MCF 10A (cell line): ENCODE measurements at regions not wholly inside any gene's neighbourhood (a gene's known extent, or its start where the extent isn't known, plus 50 kb on each side); places are given as distances from the start of the nearest gene placed in this dataset.

Source experiments
- BruUV-seq: library from RNA; stranded (reverse); fragments of 400-500 nt; replicated peaks from 2 replicates; lab custom pipeline; 2021; lab: Mats Ljungman, UMichigan
- CTCF ChIA-PET: fragments of 300-600 bp; sonication (Branson Sonifier 250); formaldehyde crosslinking; extraction: SDS; loops from one replicate; lab custom pipeline; 2021; ENCODE audit warnings: antibody characterized with exemption, inconsistent platforms; lab: Yijun Ruan, JAX
- POLR2A ChIA-PET: fragments of 300-600, 350-650 bp; sonication (Branson Sonifier 250); formaldehyde crosslinking; extraction: SDS; loops from one replicate; lab custom pipeline; 2020; ENCODE audit warnings: antibody characterized with exemption, inconsistent platforms; lab: Yijun Ruan, JAX
- DNase-seq: peaks from one replicate; pipeline ENCODE4 v3.0.0-alpha.2; 2018; ENCODE audit not compliant: unreplicated experiment
- H3K27ac Mint-ChIP-seq: one replicate; pipeline ENCODE4 v1.8.0; 2022; ENCODE audit warnings: mild to moderate bottlenecking, low read depth, mixed read lengths; ENCODE audit not compliant: unreplicated experiment
- H3K27me3 Mint-ChIP-seq: one replicate; pipeline ENCODE4 v1.8.0; 2022; ENCODE audit warnings: mixed read lengths; ENCODE audit not compliant: insufficient read depth, unreplicated experiment
- H3K36me3 Mint-ChIP-seq: one replicate; pipeline ENCODE4 v1.8.0; 2022; ENCODE audit warnings: mild to moderate bottlenecking, moderate library complexity, mixed read lengths; ENCODE audit not compliant: insufficient read depth, unreplicated experiment
- H3K4me1 Mint-ChIP-seq: one replicate; pipeline ENCODE4 v1.8.0; 2022; ENCODE audit warnings: mixed read lengths; ENCODE audit not compliant: insufficient read depth, unreplicated experiment
- H3K4me3 Mint-ChIP-seq: one replicate; pipeline ENCODE4 v1.8.0; 2022; ENCODE audit warnings: mild to moderate bottlenecking, moderate library complexity, mixed read lengths; ENCODE audit not compliant: unreplicated experiment
- H3K9me3 Mint-ChIP-seq: one replicate; pipeline ENCODE4 v1.8.0; 2022; ENCODE audit warnings: mixed read lengths; ENCODE audit not compliant: unreplicated experiment
- CTCF ChIP-seq: fragments of 200-600 bp; IDR thresholded peaks from one replicate; pipeline ENCODE4 v1.8.0; 2022; ENCODE audit warnings: antibody characterized with exemption, mild to moderate bottlenecking; ENCODE audit not compliant: unreplicated experiment
- intact Hi-C: fragments of 100-400 bp; cut with micrococcal nuclease; formaldehyde crosslinking; loops from 2 replicates; pipeline ENCODE4 v1.14.1; 2022

DNA sequence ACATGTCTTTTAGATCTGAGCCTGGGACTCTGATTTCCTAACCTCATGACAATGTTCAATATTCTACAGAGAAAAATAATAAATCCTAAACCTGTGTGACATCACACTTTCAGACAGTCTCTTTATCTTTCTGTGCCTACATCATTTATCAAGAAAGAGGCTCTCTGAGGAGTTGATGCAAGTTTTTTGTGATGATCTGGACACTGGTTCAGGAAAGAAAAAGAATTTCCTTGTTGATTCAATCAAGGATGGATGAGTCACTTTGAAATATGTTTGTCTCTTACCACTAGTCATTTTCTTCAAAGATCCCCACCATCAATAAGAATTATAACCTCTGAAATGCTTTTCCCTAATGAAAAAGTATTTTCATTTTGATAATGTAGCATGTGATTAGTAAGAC is 404.6 kb downstream of the WDR72 start:
- peaks cover 4% of the 10 kb centered on the region for H3K36me3 Mint-ChIP-seq
- intact Hi-C loops: no loop called here
- no TSS peak for BruUV-seq
- H3K4me1 Mint-ChIP-seq: no peaks in the 10 kb centered on the region
- CTCF ChIA-PET: interaction anchor here (0.8 kb wide), 1 partner anchor 21 kb away, joined by 3 read pairs; no protein-coding TSS in a partner anchor
- TF ChIP-seq CTCF: no peak
- POLR2A ChIA-PET: no interaction called here
- peaks cover 45% of the 10 kb centered on the region for H3K9me3 Mint-ChIP-seq
- H3K27ac Mint-ChIP-seq: no peak overlapping the region
- no peaks in the 10 kb centered on the region for H3K27me3 Mint-ChIP-seq
- DNase-seq: no peak
- no peak overlapping the region for H3K4me3 Mint-ChIP-seq

GRCh38 chr15:53351373-53351772 is 408.1 kb downstream of the WDR72 start:
- intact Hi-C loops: no loop called here
- Mint-ChIP-seq H3K27ac (no peak overlapping the region), H3K27me3 (no peaks in the 10 kb centered on the region), H3K4me1 (no peaks in the 10 kb centered on the region), H3K36me3 (no peaks in the 10 kb centered on the region), H3K9me3 (peaks cover 23% of the 10 kb centered on the region), H3K4me3 (no peak overlapping the region)
- no peak for DNase-seq
- no peak for TF ChIP-seq CTCF
- CTCF ChIA-PET: interaction anchor here (0.6 kb wide), 1 partner anchor 34 kb away, joined by 3 read pairs; no protein-coding TSS in a partner anchor
- no TSS peak for BruUV-seq
- POLR2A ChIA-PET: no interaction called here

DNA sequence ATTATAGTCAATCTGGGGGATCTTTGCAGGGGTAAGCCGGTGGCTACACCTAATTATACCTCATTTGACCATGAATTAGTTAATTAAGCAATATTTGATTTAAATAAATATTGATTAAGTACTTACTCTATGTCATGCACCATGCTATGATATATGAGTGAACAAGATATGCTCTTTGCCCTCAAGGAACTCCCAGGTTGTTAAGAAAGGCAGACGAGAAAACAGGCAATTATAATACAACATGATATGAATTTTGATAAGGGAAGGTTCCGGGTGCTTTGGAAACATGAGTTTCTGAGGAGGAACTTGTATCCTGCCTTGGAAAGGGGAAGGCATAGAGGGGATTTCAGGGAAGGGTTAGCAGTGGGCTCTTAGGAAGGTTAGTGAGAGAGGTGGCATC is 412.9 kb downstream of the WDR72 start:
- no peaks in the 10 kb centered on the region for H3K36me3 Mint-ChIP-seq
- no peaks in the 10 kb centered on the region for H3K27me3 Mint-ChIP-seq
- no peak overlapping the region for H3K4me3 Mint-ChIP-seq
- no peak for DNase-seq
- no peaks in the 10 kb centered on the region for H3K9me3 Mint-ChIP-seq
- H3K4me1 Mint-ChIP-seq: no peaks in the 10 kb centered on the region
- H3K27ac Mint-ChIP-seq: no peak overlapping the region
- intact Hi-C loops: no loop called here
- ChIA-PET CTCF (no interaction called here), POLR2A (no interaction called here)
- no TSS peak for BruUV-seq
- no peak for TF ChIP-seq CTCF

- Mint-ChIP-seq H3K27me3 (no peaks in the 10 kb centered on the region), H3K4me1 (no peaks in the 10 kb centered on the region), H3K36me3 (no peaks in the 10 kb centered on the region), H3K4me3 (no peak overlapping the region), H3K27ac (no peak overlapping the region), H3K9me3 (peaks cover 30% of the 10 kb centered on the region)
- ChIA-PET CTCF (no interaction called here), POLR2A (no interaction called here)
- intact Hi-C loops: no loop called here
- no TSS peak for BruUV-seq
- no peak for TF ChIP-seq CTCF
- no peak for DNase-seq
Observed at GRCh38 chr15:53331328-53332190, 427.9 kb downstream of the WDR72 start.
